Fibroblast of lung (primary cell): ENCODE measurements at regions not wholly inside any gene's neighbourhood (a gene's known extent, or its start where the extent isn't known, plus 50 kb on each side); places are given as distances from the start of the nearest gene placed in this dataset.
A peak's percentile ranks its signal among the peaks of the same experiment; 100 is the strongest.

ENCODE experiments used
- DNase-seq, 2 donors: peaks; one replicate each; pipeline versions ENCODE4 v3.0.0 to v3.0.0-alpha.2; 2010; ENCODE audit warnings: low read depth in 2 of 2
- H2AFZ ChIP-seq: 2 replicates; pipeline ENCODE4 v1.5.1; 2012; ENCODE audit warnings: low read length, control low read depth, inconsistent platforms
- H3K27ac ChIP-seq: 2 replicates; pipeline ENCODE4 v1.5.1; 2011; ENCODE audit warnings: low read length, control low read depth; ENCODE audit not compliant: insufficient read depth
- H3K27me3 ChIP-seq: 2 replicates; pipeline ENCODE4 v1.5.1; 2011; ENCODE audit warnings: mild to moderate bottlenecking, low read length; ENCODE audit not compliant: control insufficient read depth, insufficient read depth
- H3K36me3 ChIP-seq: 2 replicates; pipeline ENCODE4 v1.5.1; 2011; ENCODE audit warnings: low read length; ENCODE audit not compliant: control insufficient read depth, insufficient read depth
- H3K4me1 ChIP-seq: 2 replicates; pipeline ENCODE4 v1.5.1; 2011; ENCODE audit warnings: low read length; ENCODE audit not compliant: control insufficient read depth, insufficient read depth; ENCODE audit errors: extremely low read depth
- H3K4me2 ChIP-seq: 2 replicates; pipeline ENCODE4 v1.5.1; 2011; ENCODE audit warnings: low read length, control low read depth; ENCODE audit not compliant: insufficient read depth; ENCODE audit errors: extremely low read depth
- H3K4me3 ChIP-seq, 4 experiments: fragments of 200-600 bp in 1 of 4; sonication (generic) in 1 of 4; replicated peaks in 1 of 4; 2 replicates each; pipeline ENCODE4 v1.5.1; 2011 to 2016; ENCODE audit warnings: low read length in 4 of 4, low read depth in 3 of 4, mild to moderate bottlenecking in 3 of 4, control low read depth in 2 of 4, inconsistent platforms in 1 of 4, mixed read lengths in 1 of 4; ENCODE audit not compliant: insufficient read depth in 1 of 4; ENCODE audit errors: control extremely low read depth in 1 of 4
- H3K79me2 ChIP-seq: 2 replicates; pipeline ENCODE4 v1.5.1; 2012; ENCODE audit warnings: mild to moderate bottlenecking, low read length, inconsistent platforms; ENCODE audit not compliant: control insufficient read depth, insufficient read depth
- H3K9ac ChIP-seq: 2 replicates; pipeline ENCODE4 v1.5.1; 2011; ENCODE audit warnings: mild to moderate bottlenecking, low read length, control low read depth; ENCODE audit not compliant: insufficient read depth
- H3K9me3 ChIP-seq: 2 replicates; pipeline ENCODE4 v1.5.1; 2012; ENCODE audit warnings: low read depth, low read length; ENCODE audit not compliant: control insufficient read depth, insufficient read depth
- H4K20me1 ChIP-seq: 2 replicates; pipeline ENCODE4 v1.5.1; 2011; ENCODE audit warnings: low read length; ENCODE audit not compliant: control insufficient read depth, insufficient read depth; ENCODE audit errors: extremely low read depth
- EZH2 ChIP-seq: IDR thresholded peaks from 2 replicates; pipeline ENCODE4 v1.5.1; 2012; ENCODE audit warnings: low read length, control low read depth, mild to moderate bottlenecking; ENCODE audit errors: missing control alignments
- TF ChIP-seq, protein P1 (sequence below), 2 donors: IDR thresholded peaks in 1 of 2; conservative IDR thresholded peaks in 1 of 2; 1 replicate in 1 of 2; 2 replicates in 1 of 2; pipeline ENCODE4 v1.5.1; 2011 to 2012; ENCODE audit warnings: low read length in 2 of 2, control low read depth in 1 of 2, inconsistent platforms in 1 of 2, low read depth in 1 of 2, mild to moderate bottlenecking in 1 of 2

GRCh38 chr1:59006932-59007331 is 223.1 kb upstream of the JUN start:
- Histone ChIP-seq H3K9ac (no peak overlapping the region), H3K4me3 (no peak overlapping the region), H3K9me3 (no peaks in the 10 kb centered on the region), H4K20me1 (no peaks in the 10 kb centered on the region), H3K27me3 (no peaks in the 10 kb centered on the region), H3K27ac (no peak overlapping the region), H3K4me1 (no peaks in the 10 kb centered on the region), H2AFZ (no peak overlapping the region), H3K4me2 (no peak overlapping the region), H3K79me2 (no peaks in the 10 kb centered on the region), H3K36me3 (no peaks in the 10 kb centered on the region)
- no peak for DNase-seq
- TF ChIP-seq, protein P1, sequence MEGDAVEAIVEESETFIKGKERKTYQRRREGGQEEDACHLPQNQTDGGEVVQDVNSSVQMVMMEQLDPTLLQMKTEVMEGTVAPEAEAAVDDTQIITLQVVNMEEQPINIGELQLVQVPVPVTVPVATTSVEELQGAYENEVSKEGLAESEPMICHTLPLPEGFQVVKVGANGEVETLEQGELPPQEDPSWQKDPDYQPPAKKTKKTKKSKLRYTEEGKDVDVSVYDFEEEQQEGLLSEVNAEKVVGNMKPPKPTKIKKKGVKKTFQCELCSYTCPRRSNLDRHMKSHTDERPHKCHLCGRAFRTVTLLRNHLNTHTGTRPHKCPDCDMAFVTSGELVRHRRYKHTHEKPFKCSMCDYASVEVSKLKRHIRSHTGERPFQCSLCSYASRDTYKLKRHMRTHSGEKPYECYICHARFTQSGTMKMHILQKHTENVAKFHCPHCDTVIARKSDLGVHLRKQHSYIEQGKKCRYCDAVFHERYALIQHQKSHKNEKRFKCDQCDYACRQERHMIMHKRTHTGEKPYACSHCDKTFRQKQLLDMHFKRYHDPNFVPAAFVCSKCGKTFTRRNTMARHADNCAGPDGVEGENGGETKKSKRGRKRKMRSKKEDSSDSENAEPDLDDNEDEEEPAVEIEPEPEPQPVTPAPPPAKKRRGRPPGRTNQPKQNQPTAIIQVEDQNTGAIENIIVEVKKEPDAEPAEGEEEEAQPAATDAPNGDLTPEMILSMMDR (conservative IDR thresholded peaks at IDR 0.05 in 1 of 2, IDR thresholded peaks at IDR 0.05 in 1 of 2; ENCODE audit: low read depth in 1 of 2, low read length in 2 of 2) = no peak
- TF ChIP-seq EZH2 = no peak

DNA sequence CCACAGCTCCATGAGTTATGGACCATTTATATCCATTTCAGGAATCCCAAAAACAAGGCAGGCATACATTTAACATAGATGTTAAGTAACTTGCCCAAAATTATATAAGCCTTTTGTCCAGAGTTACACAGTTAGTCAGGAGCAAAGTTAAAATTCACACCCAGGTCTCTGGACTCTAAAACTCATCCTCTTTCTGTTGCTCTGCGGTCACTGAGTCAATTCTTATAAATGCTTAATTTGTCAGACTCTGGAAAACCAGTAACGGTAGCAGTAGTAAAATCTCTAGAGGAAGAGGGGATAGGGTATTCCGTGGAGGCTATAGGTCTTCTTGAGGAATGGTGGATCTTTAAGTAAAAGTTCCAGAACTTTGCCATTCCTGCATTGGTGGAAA is 223.6 kb upstream of the JUN start:
- Histone ChIP-seq H3K4me2 (no peak overlapping the region), H3K27ac (no peak overlapping the region), H3K4me3 (no peak overlapping the region), H3K9me3 (no peaks in the 10 kb centered on the region), H3K79me2 (no peaks in the 10 kb centered on the region), H3K36me3 (no peaks in the 10 kb centered on the region), H2AFZ (no peak overlapping the region), H3K4me1 (no peaks in the 10 kb centered on the region), H4K20me1 (no peaks in the 10 kb centered on the region), H3K9ac (no peak overlapping the region), H3K27me3 (no peaks in the 10 kb centered on the region)
- no peak for DNase-seq
- TF ChIP-seq, protein P1 (conservative IDR thresholded peaks at IDR 0.05 in 1 of 2, IDR thresholded peaks at IDR 0.05 in 1 of 2; ENCODE audit: low read depth in 1 of 2, low read length in 2 of 2) = no peak
- no peak for TF ChIP-seq EZH2

DNA sequence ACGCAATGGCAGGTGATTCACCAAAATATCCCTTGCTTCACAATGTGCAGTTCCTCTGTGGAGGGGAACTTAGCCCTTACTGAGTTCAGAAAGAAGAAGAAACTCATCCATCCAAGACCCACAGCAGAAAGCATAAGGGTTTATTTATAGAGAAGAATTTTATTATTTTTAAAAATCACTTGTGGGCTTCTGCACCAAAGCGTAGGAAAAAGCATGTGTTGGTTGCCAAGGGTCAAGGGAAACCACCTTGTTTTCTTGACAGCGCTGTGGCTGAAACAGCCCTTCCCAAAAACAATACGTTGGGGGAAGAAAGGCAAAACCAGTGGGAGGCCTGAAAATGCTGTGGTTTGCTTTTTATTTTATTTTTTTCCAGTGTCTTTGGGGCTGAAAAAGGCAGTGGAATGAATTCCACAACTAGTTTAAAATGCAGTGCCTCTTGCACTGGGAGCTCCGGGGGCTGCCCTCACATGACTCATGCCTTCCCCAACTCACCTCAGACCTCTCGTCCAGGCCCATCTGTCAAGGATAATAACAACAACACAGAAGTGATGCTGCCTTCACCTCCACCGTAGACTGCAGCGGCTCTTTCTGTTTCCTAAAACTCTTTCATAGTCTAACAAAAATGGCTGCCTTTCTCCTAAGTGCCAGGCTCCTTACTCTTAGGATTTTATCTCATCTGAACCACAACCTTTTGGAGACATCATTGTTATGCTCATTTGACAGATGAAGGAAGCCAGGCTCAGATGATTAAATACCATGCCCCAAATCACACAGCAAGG is 224.2 kb upstream of the JUN start:
- no peak overlapping the region for H3K27ac ChIP-seq
- H3K4me2 ChIP-seq = no peak overlapping the region
- H3K36me3 ChIP-seq = no peaks in the 10 kb centered on the region
- H3K4me1 ChIP-seq = peaks cover 1% of the 10 kb centered on the region
- H3K4me3 ChIP-seq = no peak overlapping the region
- no peaks in the 10 kb centered on the region for H3K9me3 ChIP-seq
- no peaks in the 10 kb centered on the region for H3K79me2 ChIP-seq
- H4K20me1 ChIP-seq = no peaks in the 10 kb centered on the region
- H2AFZ ChIP-seq = peak overlapping the region; percentile 55
- H3K27me3 ChIP-seq = no peaks in the 10 kb centered on the region
- no peak overlapping the region for H3K9ac ChIP-seq
- peak; percentile 43 to 81 for DNase-seq
- TF ChIP-seq EZH2 = no peak
- TF ChIP-seq, protein P1 (conservative IDR thresholded peaks at IDR 0.05 in 1 of 2, IDR thresholded peaks at IDR 0.05 in 1 of 2; ENCODE audit: low read depth in 1 of 2, low read length in 2 of 2) = no peak
